Smooth muscle cell (in vitro differentiated cells): ENCODE measurements at regions not wholly inside any gene's neighbourhood (a gene's known extent, or its start where the extent isn't known, plus 50 kb on each side); places are given as distances from the start of the nearest gene placed in this dataset.

ENCODE experiments used
- DNase-seq: peaks from one replicate; lab custom pipeline; 2025; ENCODE audit not compliant: unreplicated experiment; lab: John Stamatoyannopoulos, UW
- H2AFZ ChIP-seq: fragments of 200-600 bp; sonication (generic); 2 replicates; pipeline ENCODE4 v1.6.0; 2016; ENCODE audit warnings: antibody characterized with exemption, low read depth, mild to moderate bottlenecking
- H3F3A ChIP-seq: fragments of 200-600 bp; sonication (generic); 2 replicates; pipeline ENCODE4 v1.6.0; 2017; ENCODE audit warnings: antibody characterized with exemption, low read depth
- H3K27ac ChIP-seq: fragments of 200-600 bp; sonication (generic); 2 replicates; pipeline ENCODE4 v1.5.1; 2016; ENCODE audit warnings: low read depth, mild to moderate bottlenecking
- H3K27me3 ChIP-seq: fragments of 200-600 bp; sonication (generic); 2 replicates; pipeline ENCODE4 v1.6.1; 2016; ENCODE audit warnings: low read depth, mild to moderate bottlenecking
- H3K36me3 ChIP-seq: fragments of 200-600 bp; sonication (generic); 2 replicates; pipeline ENCODE4 v1.5.1; 2016; ENCODE audit warnings: low read depth
- H3K4me1 ChIP-seq: fragments of 200-600 bp; sonication (generic); 2 replicates; pipeline ENCODE4 v1.5.1; 2016; ENCODE audit warnings: low read depth
- H3K4me2 ChIP-seq: fragments of 200-600 bp; sonication (generic); 2 replicates; pipeline ENCODE4 v1.6.0; 2016; ENCODE audit warnings: mild to moderate bottlenecking
- H3K4me3 ChIP-seq: fragments of 200-600 bp; sonication (generic); 2 replicates; pipeline ENCODE4 v1.5.1; 2016; ENCODE audit warnings: mild to moderate bottlenecking
- H3K79me2 ChIP-seq: fragments of 200-600 bp; sonication (generic); 2 replicates; pipeline ENCODE4 v1.6.0; 2016; ENCODE audit warnings: low read depth, mild to moderate bottlenecking
- H3K9ac ChIP-seq: fragments of 200-600 bp; sonication (generic); 2 replicates; pipeline ENCODE4 v1.6.0; 2016; ENCODE audit warnings: low read depth
- H3K9me3 ChIP-seq: fragments of 200-600 bp; sonication (generic); replicated peaks from 2 replicates; pipeline ENCODE4 v1.5.1; 2016; ENCODE audit warnings: low read depth
- H4K20me1 ChIP-seq: fragments of 200-600 bp; sonication (generic); 2 replicates; pipeline ENCODE4 v1.6.0; 2016; ENCODE audit warnings: low read depth
- CTCF ChIP-seq: fragments of 200-600 bp; sonication (generic); IDR thresholded peaks from 2 replicates; pipeline ENCODE4 v1.5.1; 2017; ENCODE audit warnings: borderline replicate concordance, mild to moderate bottlenecking, antibody characterized with exemption; ENCODE audit not compliant: insufficient read depth, poor library complexity, severe bottlenecking
- WGBS: methylation state at CpG from one replicate; pipeline ENCODE4 v1.1.7; 2016; ENCODE audit warnings: low lambda C conversion rate; 5-methylcytosine and 5-hydroxymethylcytosine counted together

DNA sequence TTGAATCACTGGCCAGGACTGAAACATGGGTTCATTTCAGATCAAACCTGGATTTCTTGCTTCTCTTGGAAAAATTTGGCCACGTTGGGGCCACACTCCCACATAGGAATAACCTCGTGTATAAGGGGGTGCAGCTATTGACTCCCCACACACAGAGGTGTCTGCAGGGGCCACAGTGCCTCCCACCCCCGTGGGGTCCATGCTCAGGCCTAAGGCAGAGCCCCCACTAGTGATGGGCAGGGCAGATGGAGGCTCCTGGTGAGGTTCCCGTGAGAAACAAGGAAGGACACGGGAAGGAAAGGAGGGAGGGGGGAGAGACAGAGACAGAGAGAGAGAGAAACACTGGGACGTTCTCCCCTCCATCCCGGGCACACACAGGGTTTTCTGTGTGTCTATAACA, 230.5 kb downstream of the ERMARD start:
- H3K9me3 ChIP-seq: no peaks in the 10 kb centered on the region
- no peak overlapping the region for H3K27ac ChIP-seq
- 80% methylated on average over 7 of the region's 7 CpGs for WGBS
- peaks cover 7% of the 10 kb centered on the region for H3K27me3 ChIP-seq
- no peaks in the 10 kb centered on the region for H3K36me3 ChIP-seq
- no peak overlapping the region for H3K9ac ChIP-seq
- no peaks in the 10 kb centered on the region for H3K79me2 ChIP-seq
- no peak overlapping the region for H2AFZ ChIP-seq
- H3K4me2 ChIP-seq: no peak overlapping the region
- TF ChIP-seq CTCF: no peak
- DNase-seq: no peak
- no peaks in the 10 kb centered on the region for H3K4me1 ChIP-seq
- no peaks in the 10 kb centered on the region for H4K20me1 ChIP-seq
- no peak overlapping the region for H3K4me3 ChIP-seq
- H3F3A ChIP-seq: no peaks in the 10 kb centered on the region

DNA sequence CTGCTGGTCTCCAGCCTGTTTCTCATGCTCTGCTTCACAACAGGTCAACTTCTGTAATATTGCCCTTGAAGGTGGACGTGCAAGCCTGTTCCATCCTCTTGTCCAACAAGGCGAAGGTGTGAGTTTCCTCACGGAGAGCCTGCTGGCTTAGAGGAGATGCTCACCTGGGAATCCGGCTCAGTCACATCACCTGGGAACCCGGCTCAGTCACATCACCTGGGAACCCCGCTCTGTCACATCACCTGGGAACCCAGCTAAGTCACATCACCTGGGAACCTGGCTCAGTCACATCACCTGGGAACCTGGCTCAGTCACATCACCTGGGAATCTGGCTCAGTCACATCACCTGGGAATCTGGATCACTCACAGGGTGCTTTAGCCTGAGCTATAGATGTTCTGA, 230.1 kb downstream of the ERMARD start:
- H3K4me3 ChIP-seq: no peak overlapping the region
- no peak overlapping the region for H3K9ac ChIP-seq
- H3K4me1 ChIP-seq: no peaks in the 10 kb centered on the region
- no peak for DNase-seq
- no peak overlapping the region for H2AFZ ChIP-seq
- no peak overlapping the region for H3K27ac ChIP-seq
- H3K36me3 ChIP-seq: no peaks in the 10 kb centered on the region
- WGBS: 88% methylated on average over 6 of the region's 6 CpGs
- peaks cover 7% of the 10 kb centered on the region for H3K27me3 ChIP-seq
- H3K9me3 ChIP-seq: no peaks in the 10 kb centered on the region
- no peak overlapping the region for H3K4me2 ChIP-seq
- TF ChIP-seq CTCF: no peak
- no peaks in the 10 kb centered on the region for H3F3A ChIP-seq
- no peaks in the 10 kb centered on the region for H4K20me1 ChIP-seq
- no peaks in the 10 kb centered on the region for H3K79me2 ChIP-seq

- Histone ChIP-seq H4K20me1 (no peaks in the 10 kb centered on the region), H3K27me3 (peaks cover 7% of the 10 kb centered on the region), H3K4me1 (no peaks in the 10 kb centered on the region), H3K9me3 (no peaks in the 10 kb centered on the region), H3K79me2 (no peaks in the 10 kb centered on the region), H3K36me3 (no peaks in the 10 kb centered on the region), H3F3A (no peaks in the 10 kb centered on the region), H2AFZ (no peak overlapping the region), H3K4me2 (no peak overlapping the region), H3K27ac (no peak overlapping the region), H3K4me3 (no peak overlapping the region), H3K9ac (no peak overlapping the region)
- no peak for TF ChIP-seq CTCF
- WGBS: 89% methylated on average over 14 of the region's 14 CpGs
- DNase-seq: no peak
Measured at GRCh38 chr6:169980826-169981450, 229.5 kb downstream of the ERMARD start.

DNA sequence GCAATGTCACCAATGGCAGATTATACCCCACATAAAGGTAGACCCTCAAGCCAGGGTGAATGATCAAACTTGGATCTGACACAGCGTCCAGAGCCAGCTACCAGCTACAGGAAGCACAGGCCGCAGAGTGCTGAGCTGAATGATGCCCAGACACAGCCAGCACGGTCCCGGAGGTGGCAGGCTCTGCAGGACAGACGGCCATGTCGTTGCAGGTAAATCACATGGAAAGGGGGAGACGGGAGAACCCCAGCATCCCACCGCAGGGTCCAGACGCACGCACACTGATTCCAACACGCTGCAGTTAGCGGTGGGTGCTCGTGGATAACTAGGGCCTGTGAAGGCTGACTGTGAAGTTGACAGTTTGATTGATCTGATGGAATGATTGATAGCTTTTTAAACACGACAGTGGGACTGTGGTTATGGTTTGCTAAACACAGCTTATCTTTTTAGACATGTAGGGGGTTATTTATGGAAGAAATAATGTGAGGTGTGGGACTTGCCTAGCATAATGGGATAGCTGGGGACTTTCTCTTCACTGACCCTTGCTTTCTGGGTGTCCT, 228.5 kb downstream of the ERMARD start:
- 93% methylated on average over 14 of the region's 14 CpGs for WGBS
- H3K27me3 ChIP-seq: peaks cover 7% of the 10 kb centered on the region
- no peaks in the 10 kb centered on the region for H4K20me1 ChIP-seq
- H2AFZ ChIP-seq: no peak overlapping the region
- no peaks in the 10 kb centered on the region for H3K36me3 ChIP-seq
- no peak for DNase-seq
- H3K4me2 ChIP-seq: no peak overlapping the region
- TF ChIP-seq CTCF: no peak
- H3F3A ChIP-seq: no peaks in the 10 kb centered on the region
- no peak overlapping the region for H3K27ac ChIP-seq
- no peaks in the 10 kb centered on the region for H3K4me1 ChIP-seq
- no peaks in the 10 kb centered on the region for H3K79me2 ChIP-seq
- no peak overlapping the region for H3K4me3 ChIP-seq
- no peaks in the 10 kb centered on the region for H3K9me3 ChIP-seq
- H3K9ac ChIP-seq: no peak overlapping the region
